ENCODE measurements at regions not wholly inside any gene's neighbourhood (a gene's known extent, or its start where the extent isn't known, plus 50 kb on each side); places are given as distances from the start of the nearest gene placed in this dataset.

DNA sequence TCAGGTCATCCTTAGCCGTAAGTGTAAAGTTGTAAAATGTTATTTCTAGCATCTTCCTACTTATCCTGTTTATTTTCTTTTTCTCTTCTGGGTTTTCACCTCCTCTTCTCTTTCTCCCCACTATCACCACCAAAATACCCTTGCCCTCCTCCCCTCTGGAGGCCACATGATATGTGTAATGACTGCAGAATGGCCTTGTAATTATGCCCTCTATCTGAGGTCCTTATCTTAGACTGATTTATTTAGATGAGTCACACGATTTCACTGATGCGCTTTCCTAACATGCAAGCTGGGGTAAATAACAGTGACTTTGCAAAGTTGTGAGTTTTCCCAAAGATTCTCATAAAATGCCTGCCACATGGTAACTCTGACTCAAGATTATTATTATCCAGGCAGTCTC, 231.8 kb upstream of the GPRIN3 start:
- no peak for DNase-seq
- Histone ChIP-seq H3K4me1 (ENCODE audit: control insufficient read depth, insufficient read depth, low read length) (no peaks in the 10 kb centered on the region), H3K4me3 (ENCODE audit: low read length) (no peak overlapping the region), H3K27ac (ENCODE audit: low read depth, low read length) (no peak overlapping the region), H3K9me3 (ENCODE audit: control insufficient read depth, low read length) (no peaks in the 10 kb centered on the region), H3K36me3 (ENCODE audit: control insufficient read depth, insufficient read depth, low read length) (no peaks in the 10 kb centered on the region), H3K9ac (ENCODE audit: extremely low read depth, low read length, poor library complexity, severe bottlenecking) (no peak overlapping the region), H3K27me3 (ENCODE audit: control insufficient read depth, insufficient read depth, low read length, poor library complexity, severe bottlenecking) (no peaks in the 10 kb centered on the region)
- no peak overlapping the region for H3K4me3 Mint-ChIP-seq
- peaks cover 9% of the 10 kb centered on the region for H3K4me1 Mint-ChIP-seq
- TF ChIP-seq, protein P1, sequence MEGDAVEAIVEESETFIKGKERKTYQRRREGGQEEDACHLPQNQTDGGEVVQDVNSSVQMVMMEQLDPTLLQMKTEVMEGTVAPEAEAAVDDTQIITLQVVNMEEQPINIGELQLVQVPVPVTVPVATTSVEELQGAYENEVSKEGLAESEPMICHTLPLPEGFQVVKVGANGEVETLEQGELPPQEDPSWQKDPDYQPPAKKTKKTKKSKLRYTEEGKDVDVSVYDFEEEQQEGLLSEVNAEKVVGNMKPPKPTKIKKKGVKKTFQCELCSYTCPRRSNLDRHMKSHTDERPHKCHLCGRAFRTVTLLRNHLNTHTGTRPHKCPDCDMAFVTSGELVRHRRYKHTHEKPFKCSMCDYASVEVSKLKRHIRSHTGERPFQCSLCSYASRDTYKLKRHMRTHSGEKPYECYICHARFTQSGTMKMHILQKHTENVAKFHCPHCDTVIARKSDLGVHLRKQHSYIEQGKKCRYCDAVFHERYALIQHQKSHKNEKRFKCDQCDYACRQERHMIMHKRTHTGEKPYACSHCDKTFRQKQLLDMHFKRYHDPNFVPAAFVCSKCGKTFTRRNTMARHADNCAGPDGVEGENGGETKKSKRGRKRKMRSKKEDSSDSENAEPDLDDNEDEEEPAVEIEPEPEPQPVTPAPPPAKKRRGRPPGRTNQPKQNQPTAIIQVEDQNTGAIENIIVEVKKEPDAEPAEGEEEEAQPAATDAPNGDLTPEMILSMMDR (conservative IDR thresholded peaks at IDR 0.05): no peak
- peaks cover 9% of the 10 kb centered on the region for H3K27me3 Mint-ChIP-seq (ENCODE audit: insufficient read depth)
- H3K27ac Mint-ChIP-seq: no peak overlapping the region
- no peaks in the 10 kb centered on the region for H3K9me3 Mint-ChIP-seq
- H3K36me3 Mint-ChIP-seq (ENCODE audit: low read depth): no peaks in the 10 kb centered on the region
- 60 to 88% methylated on average over 1 to 3 of the region's 3 CpGs for WGBS, 2 experiments (ENCODE audit: insufficient coverage in 1 of 2, insufficient read length in 1 of 2)

GRCh38 chr4:89538886-89539285, 231.3 kb upstream of the GPRIN3 start:
- TF ChIP-seq, protein P1 (conservative IDR thresholded peaks at IDR 0.05): no peak

DNA sequence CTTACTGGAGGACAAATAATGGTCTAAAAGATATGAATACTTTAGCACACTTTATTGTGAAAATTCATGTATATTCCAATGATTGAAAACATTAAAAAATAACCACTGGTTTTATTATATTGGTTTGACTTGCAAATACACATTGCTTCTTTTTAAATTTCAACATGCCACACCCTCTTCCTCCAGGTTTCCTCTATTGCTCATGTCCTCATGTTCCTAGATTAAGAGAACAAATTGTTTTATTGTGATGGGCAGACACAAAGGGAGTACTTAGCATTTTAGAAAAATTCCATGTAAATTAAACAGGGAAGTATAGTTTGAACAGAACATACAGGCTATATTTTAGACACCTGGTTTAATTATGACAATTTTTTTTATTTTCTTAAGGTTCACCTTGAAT, 230.6 kb upstream of the GPRIN3 start:
- Mint-ChIP-seq H3K36me3 (ENCODE audit: low read depth) (no peaks in the 10 kb centered on the region), H3K4me1 (peaks cover 9% of the 10 kb centered on the region), H3K4me3 (no peak overlapping the region), H3K27ac (no peak overlapping the region), H3K9me3 (no peaks in the 10 kb centered on the region), H3K27me3 (ENCODE audit: insufficient read depth) (peaks cover 9% of the 10 kb centered on the region)
- H3K36me3 ChIP-seq (ENCODE audit: control insufficient read depth, insufficient read depth, low read length): no peaks in the 10 kb centered on the region
- H3K9me3 ChIP-seq (ENCODE audit: control insufficient read depth, low read length): no peaks in the 10 kb centered on the region
- H3K27me3 ChIP-seq (ENCODE audit: control insufficient read depth, insufficient read depth, low read length, poor library complexity, severe bottlenecking): no peaks in the 10 kb centered on the region
- no peak for DNase-seq
- H3K4me3 ChIP-seq (ENCODE audit: low read length): no peak overlapping the region
- no peak overlapping the region for H3K9ac ChIP-seq (ENCODE audit: extremely low read depth, low read length, poor library complexity, severe bottlenecking)
- TF ChIP-seq, protein P1 (conservative IDR thresholded peaks at IDR 0.05): no peak
- no peaks in the 10 kb centered on the region for H3K4me1 ChIP-seq (ENCODE audit: control insufficient read depth, insufficient read depth, low read length)
- H3K27ac ChIP-seq (ENCODE audit: low read depth, low read length): no peak overlapping the region

More at GRCh38 chr4:89538886-89539285, 231.3 kb upstream of the GPRIN3 start:
- Mint-ChIP-seq H3K9me3 (no peaks in the 10 kb centered on the region), H3K27me3 (ENCODE audit: insufficient read depth) (peaks cover 9% of the 10 kb centered on the region), H3K36me3 (ENCODE audit: low read depth) (no peaks in the 10 kb centered on the region), H3K27ac (no peak overlapping the region), H3K4me3 (no peak overlapping the region), H3K4me1 (peaks cover 9% of the 10 kb centered on the region)
- Histone ChIP-seq H3K36me3 (ENCODE audit: control insufficient read depth, insufficient read depth, low read length) (no peaks in the 10 kb centered on the region), H3K27me3 (ENCODE audit: control insufficient read depth, insufficient read depth, low read length, poor library complexity, severe bottlenecking) (no peaks in the 10 kb centered on the region), H3K9me3 (ENCODE audit: control insufficient read depth, low read length) (no peaks in the 10 kb centered on the region), H3K4me1 (ENCODE audit: control insufficient read depth, insufficient read depth, low read length) (no peaks in the 10 kb centered on the region), H3K9ac (ENCODE audit: extremely low read depth, low read length, poor library complexity, severe bottlenecking) (no peak overlapping the region), H3K4me3 (ENCODE audit: low read length) (no peak overlapping the region), H3K27ac (ENCODE audit: low read depth, low read length) (no peak overlapping the region)
- WGBS, 2 experiments (ENCODE audit: insufficient coverage in 1 of 2, insufficient read length in 1 of 2): 89 to 100% methylated on average over 1 of the region's 1 CpG
- no peak for DNase-seq
